ENCODE measurements at regions not wholly inside any gene's neighbourhood (a gene's known extent, or its start where the extent isn't known, plus 50 kb on each side); places are given as distances from the start of the nearest gene placed in this dataset.

DNA sequence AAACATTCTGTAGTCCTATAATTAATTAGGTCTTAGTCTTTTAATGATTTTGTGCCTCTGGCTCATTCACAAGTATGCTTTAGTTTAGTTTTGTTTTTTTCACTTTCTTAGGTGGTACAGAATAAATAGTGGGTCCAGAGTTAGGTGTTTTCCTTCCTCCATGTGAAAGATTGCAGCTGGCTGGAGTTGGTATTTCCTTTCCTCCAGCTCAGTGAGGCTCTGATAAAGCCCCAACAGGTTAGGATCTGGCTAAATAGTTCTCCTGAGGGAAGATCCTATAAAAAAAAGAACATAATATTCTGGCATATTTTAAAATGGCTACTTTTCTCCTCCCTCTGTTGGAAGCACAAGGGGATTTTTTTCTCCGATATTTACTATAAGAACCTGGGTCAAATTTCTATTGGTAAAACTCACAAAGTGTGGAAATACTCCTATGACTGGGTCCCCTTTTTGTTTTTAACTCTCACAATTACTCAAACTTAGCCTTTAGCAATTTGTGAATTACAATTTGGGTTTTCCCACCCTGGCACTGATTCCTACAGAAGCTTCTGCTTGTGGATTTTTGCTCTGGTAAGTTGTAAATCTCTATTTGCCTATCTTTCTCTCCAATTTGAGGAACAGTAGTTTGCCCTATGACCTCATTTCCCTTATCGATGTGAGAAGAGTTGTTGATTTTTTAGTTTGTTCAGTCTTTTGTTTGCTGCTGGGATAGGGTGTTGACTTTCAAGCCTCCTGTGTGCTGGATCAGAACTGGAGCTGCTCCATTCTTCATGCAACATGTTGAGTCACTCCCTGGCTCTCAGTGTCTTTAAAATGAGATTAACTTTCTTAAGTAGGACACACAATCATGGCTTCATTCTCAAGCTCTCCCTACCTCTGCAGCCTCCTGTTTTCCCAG lies 500.9 kb downstream of the RNF144A start:
- WGBS, result 73% methylated on average over 2 of the region's 2 CpGs
- Histone ChIP-seq H3K27ac (replicated peaks in 1 of 4) (no peak overlapping the region), H3K9me3 (peaks cover 0 to 2% (median 0%) of the 10 kb centered on the region in 4 donors), H3K4me1 (no peaks in the 10 kb centered on the region), H3K27me3 (peaks cover 0 to 8% (median 0%) of the 10 kb centered on the region in 4 donors), H3K4me3 (no peak overlapping the region), H3K36me3 (no peaks in the 10 kb centered on the region)
- DNase-seq (ENCODE audit: extremely low spot score), result no peak
- no peak for TF ChIP-seq POLR2AphosphoS5 (IDR thresholded peaks at IDR 0.05)
- TF ChIP-seq POLR2A (IDR thresholded peaks at IDR 0.05; ENCODE audit: low read depth), result no peak
- TF ChIP-seq, protein P1, sequence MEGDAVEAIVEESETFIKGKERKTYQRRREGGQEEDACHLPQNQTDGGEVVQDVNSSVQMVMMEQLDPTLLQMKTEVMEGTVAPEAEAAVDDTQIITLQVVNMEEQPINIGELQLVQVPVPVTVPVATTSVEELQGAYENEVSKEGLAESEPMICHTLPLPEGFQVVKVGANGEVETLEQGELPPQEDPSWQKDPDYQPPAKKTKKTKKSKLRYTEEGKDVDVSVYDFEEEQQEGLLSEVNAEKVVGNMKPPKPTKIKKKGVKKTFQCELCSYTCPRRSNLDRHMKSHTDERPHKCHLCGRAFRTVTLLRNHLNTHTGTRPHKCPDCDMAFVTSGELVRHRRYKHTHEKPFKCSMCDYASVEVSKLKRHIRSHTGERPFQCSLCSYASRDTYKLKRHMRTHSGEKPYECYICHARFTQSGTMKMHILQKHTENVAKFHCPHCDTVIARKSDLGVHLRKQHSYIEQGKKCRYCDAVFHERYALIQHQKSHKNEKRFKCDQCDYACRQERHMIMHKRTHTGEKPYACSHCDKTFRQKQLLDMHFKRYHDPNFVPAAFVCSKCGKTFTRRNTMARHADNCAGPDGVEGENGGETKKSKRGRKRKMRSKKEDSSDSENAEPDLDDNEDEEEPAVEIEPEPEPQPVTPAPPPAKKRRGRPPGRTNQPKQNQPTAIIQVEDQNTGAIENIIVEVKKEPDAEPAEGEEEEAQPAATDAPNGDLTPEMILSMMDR (IDR thresholded peaks at IDR 0.05), result no peak
- no peak for TF ChIP-seq EP300 (IDR thresholded peaks at IDR 0.05)
- intact Hi-C loops (cut with DNase I), result no loop called here

DNA sequence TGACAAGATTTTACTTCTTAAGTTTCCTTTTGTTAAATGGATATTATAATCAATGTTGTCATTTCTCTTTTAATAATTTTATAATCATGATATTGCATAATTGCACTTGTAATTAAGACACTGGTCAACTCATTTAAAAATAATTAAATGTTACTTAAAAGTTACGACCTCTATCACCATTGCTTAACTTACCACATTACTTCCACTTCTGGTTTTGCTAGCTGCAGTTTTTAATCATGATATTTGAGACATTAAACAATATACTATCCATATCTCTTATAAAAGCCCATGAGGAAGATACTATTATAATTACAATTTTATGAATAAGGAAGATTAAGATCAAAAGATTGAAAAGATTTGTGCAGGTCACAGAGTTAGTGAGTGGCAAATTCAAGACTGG lies 502.0 kb downstream of the RNF144A start:
- no peak for DNase-seq (ENCODE audit: extremely low spot score)
- WGBS, result 89% methylated on average over 1 of the region's 1 CpG
- TF ChIP-seq POLR2AphosphoS5 (IDR thresholded peaks at IDR 0.05) (no peak), EP300 (IDR thresholded peaks at IDR 0.05) (no peak), POLR2A (IDR thresholded peaks at IDR 0.05; ENCODE audit: low read depth) (no peak)
- TF ChIP-seq, protein P1 (IDR thresholded peaks at IDR 0.05), result no peak
- Histone ChIP-seq H3K27me3 (peaks cover 0 to 8% (median 0%) of the 10 kb centered on the region in 4 donors), H3K4me1 (no peaks in the 10 kb centered on the region), H3K36me3 (no peaks in the 10 kb centered on the region), H3K9me3 (no peaks in the 10 kb centered on the region), H3K27ac (replicated peaks in 1 of 4) (no peak overlapping the region), H3K4me3 (no peak overlapping the region)
- intact Hi-C loops (cut with DNase I), result no loop called here

DNA sequence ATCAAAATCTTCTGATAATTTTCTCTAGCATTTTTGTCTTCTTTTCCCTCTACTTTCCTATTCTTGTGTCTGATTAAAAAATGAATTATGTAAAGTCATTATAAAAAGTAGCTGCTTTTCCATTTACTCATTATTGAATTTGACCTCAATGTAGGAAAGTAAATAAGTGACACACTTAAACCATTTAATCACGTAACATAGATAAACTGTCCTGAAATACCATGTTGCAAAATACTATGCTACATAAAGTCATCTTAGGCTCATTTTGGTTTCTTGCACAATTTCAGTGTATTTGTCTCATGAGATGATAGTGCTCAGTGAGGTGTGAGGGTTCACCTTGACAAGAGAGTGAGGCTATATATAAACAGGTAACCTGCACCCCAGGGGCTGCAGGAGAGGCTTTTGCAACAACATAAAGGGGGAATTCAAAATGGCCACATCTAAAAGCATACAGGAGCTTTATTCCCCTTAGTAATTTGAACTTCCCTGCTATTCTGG lies 502.7 kb downstream of the RNF144A start:
- no peak for DNase-seq (ENCODE audit: extremely low spot score)
- intact Hi-C loops (cut with DNase I), result no loop called here
- no peak overlapping the region for H3K27ac ChIP-seq (replicated peaks in 1 of 4)
- no peaks in the 10 kb centered on the region for H3K4me1 ChIP-seq
- WGBS, result 82% methylated on average over 1 of the region's 1 CpG
- H3K27me3 ChIP-seq, result peaks cover 0 to 8% (median 0%) of the 10 kb centered on the region in 4 donors
- H3K9me3 ChIP-seq, result no peaks in the 10 kb centered on the region
- H3K36me3 ChIP-seq, result no peaks in the 10 kb centered on the region
- H3K4me3 ChIP-seq, result no peak overlapping the region
- no peak for TF ChIP-seq EP300 (IDR thresholded peaks at IDR 0.05)
- TF ChIP-seq POLR2AphosphoS5 (IDR thresholded peaks at IDR 0.05), result no peak
- no peak for TF ChIP-seq POLR2A (IDR thresholded peaks at IDR 0.05; ENCODE audit: low read depth)
- TF ChIP-seq, protein P1 (IDR thresholded peaks at IDR 0.05), result no peak

DNA sequence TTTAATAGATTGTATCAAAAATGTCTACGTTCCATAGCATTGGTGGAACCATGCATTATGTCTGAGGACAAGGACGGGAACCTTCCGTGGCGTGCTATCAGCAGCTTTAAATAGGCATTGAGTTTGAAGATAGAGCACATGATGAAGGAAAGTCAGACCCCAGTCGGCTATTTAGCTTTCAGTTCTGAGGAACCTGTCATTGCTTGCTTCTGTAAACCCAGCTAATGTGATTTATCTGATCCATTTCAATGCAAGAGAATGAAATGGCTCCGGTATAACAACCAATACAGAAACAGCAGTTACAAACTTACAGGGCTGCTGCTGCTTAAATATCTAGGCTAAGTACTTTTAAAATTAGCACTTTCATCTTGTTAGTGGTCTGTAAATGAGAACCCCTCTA lies 503.3 kb downstream of the RNF144A start:
- no peaks in the 10 kb centered on the region for H3K4me1 ChIP-seq
- H3K27ac ChIP-seq (replicated peaks in 1 of 4), result no peak overlapping the region
- no peak overlapping the region for H3K4me3 ChIP-seq
- no peak for TF ChIP-seq EP300 (IDR thresholded peaks at IDR 0.05)
- no peak for TF ChIP-seq POLR2A (IDR thresholded peaks at IDR 0.05; ENCODE audit: low read depth)
- TF ChIP-seq, protein P1 (IDR thresholded peaks at IDR 0.05), result no peak
- TF ChIP-seq POLR2AphosphoS5 (IDR thresholded peaks at IDR 0.05), result no peak
- intact Hi-C loops (cut with DNase I), result no loop called here
- H3K9me3 ChIP-seq, result no peaks in the 10 kb centered on the region
- H3K36me3 ChIP-seq, result no peaks in the 10 kb centered on the region
- no peak for DNase-seq (ENCODE audit: extremely low spot score)
- H3K27me3 ChIP-seq, result peaks cover 0 to 8% (median 0%) of the 10 kb centered on the region in 4 donors
- WGBS, result 87% methylated on average over 6 of the region's 6 CpGs

All from esophagus muscularis mucosa (tissue), 4 donors.